Erythroblast (primary cell): ENCODE measurements at regions not wholly inside any gene's neighbourhood (a gene's known extent, or its start where the extent isn't known, plus 50 kb on each side); places are given as distances from the start of the nearest gene placed in this dataset.

ENCODE experiments used
- DNase-seq, 2 experiments: peaks; one replicate each; lab custom pipeline; 2025; lab: John Stamatoyannopoulos, UW
- GATA1 ChIP-seq: IDR thresholded peaks from 2 replicates; pipeline ENCODE4 v1.6.1; 2011; ENCODE audit warnings: low read depth, mild to moderate bottlenecking, control low read depth, low read length, moderate library complexity
- POLR2A ChIP-seq: IDR thresholded peaks from 2 replicates; pipeline ENCODE4 v1.6.1; 2011; ENCODE audit warnings: mild to moderate bottlenecking, low read length

GRCh38 chr13:46964789-46965527, 68.1 kb upstream of the HTR2A start:
- DNase-seq, result no peak

GRCh38 chr13:46963904-46964303, 67.1 kb upstream of the HTR2A start:
- no peak for TF ChIP-seq GATA1
- TF ChIP-seq POLR2A, result no peak
- DNase-seq, result no peak

More at GRCh38 chr13:46964789-46965527, 68.1 kb upstream of the HTR2A start:
- TF ChIP-seq POLR2A (no peak), GATA1 (no peak)

DNA sequence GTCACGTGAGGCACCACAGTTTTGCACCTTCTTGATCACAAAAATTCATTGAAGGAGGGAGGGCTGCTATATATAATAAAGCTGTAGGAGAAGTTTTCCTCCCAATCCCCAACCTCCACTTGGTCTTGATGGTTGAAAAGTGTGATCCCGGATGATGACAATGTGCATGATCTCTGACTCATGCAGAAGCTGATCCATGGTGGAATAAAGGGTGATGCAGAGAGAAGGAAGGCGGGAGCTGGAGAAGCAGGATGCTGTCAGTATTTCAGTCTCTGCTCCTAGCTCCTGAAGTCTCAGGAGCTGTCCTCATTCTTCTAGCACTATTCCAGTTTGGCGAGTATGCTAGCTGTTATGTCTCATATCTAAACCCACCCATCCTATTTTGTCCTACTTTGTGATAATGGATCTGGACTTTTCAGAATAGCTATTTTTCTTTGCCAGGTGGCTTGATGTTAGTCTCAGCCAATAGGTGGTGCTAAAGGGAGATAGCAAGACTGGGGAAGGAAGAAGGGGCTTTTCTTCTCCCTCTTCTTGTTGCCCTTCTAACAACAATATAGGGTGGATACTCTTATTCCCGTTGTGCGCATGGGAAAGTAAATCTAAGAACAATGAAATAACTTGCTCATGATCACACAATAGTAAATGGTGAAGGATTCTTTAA, 65.6 kb upstream of the HTR2A start:
- TF ChIP-seq POLR2A (no peak), GATA1 (no peak)

GRCh38 chr13:46961719-46962118, 64.9 kb upstream of the HTR2A start:
- peak in 1 of 2 experiments; percentile 3 for DNase-seq
- TF ChIP-seq POLR2A, result no peak
- TF ChIP-seq GATA1, result no peak

More for the DNA sequence above, 65.6 kb upstream of the HTR2A start:
- no peak for DNase-seq

- TF ChIP-seq GATA1, result no peak
- TF ChIP-seq POLR2A, result no peak
- no peak for DNase-seq
Measured at GRCh38 chr13:46953941-46954340, 57.1 kb upstream of the HTR2A start.

GRCh38 chr13:46953331-46953730, 56.5 kb upstream of the HTR2A start:
- TF ChIP-seq GATA1 (no peak), POLR2A (no peak)
- no peak for DNase-seq

DNA sequence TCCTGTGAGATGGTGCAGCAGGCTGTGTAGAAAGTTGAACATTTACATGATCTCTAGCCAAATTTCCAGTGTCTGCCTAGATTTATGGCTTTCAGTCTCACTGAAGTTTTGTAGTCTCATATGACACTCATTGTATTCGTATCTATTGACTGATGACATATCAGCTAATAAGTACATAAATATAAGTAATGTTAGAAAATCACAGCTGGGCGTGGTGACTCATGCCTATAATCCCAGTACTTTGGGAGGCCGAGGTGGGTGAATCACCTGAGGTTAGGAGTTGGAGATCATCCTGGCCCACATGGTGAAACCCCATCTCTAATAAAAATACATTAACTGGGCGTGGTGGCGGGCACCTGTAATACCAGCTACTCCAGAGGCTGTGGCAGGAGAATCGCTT, 54.7 kb upstream of the HTR2A start:
- TF ChIP-seq GATA1 (no peak), POLR2A (no peak)
- no peak for DNase-seq

DNA sequence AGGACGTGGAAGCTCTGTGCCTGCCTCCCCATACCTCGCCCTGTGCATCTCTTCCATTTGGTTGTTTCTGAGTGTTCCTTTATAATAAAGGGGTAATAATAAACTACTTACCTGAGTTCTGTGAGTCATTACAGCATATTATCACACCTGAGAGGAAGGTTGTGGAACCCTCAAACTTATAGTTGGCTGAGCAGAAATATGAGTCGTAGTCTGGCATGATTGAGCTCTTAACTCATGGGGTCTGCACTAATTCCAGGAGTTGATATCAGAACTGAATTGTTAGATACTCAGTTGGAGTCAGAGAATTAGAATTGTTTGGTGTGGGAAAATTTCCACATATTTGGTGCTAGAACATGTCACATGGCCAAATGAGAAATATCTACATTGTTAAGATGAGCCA, 52.4 kb upstream of the HTR2A start:
- no peak for DNase-seq
- TF ChIP-seq GATA1, result no peak
- no peak for TF ChIP-seq POLR2A

DNA sequence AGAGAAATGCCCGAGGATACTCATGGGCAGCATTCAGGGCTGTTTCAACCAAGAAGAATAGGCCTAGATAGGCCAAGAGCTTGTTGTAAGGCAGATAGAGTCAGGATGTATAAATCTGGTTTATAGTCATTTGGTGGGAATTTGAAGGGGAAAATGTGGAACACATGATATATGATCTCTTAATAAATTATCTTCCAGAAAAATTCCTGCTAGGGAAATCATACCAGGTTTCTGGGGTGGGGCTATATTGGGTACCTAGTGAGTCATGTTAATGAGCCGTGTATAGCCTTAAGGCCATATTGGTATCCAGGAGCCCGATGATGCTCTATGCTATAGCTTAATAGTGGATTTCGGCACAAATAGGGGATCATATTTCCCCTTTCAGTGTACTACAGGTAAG, 51.5 kb upstream of the HTR2A start:
- no peak for DNase-seq
- TF ChIP-seq POLR2A (no peak), GATA1 (no peak)

- TF ChIP-seq GATA1, result no peak
- TF ChIP-seq POLR2A, result no peak
- DNase-seq, result no peak
Measured at GRCh38 chr13:46947425-46948191, 50.8 kb upstream of the HTR2A start.
